ENCODE measurements at regions not wholly inside any gene's neighbourhood (a gene's known extent, or its start where the extent isn't known, plus 50 kb on each side); places are given as distances from the start of the nearest gene placed in this dataset.
"Not testable (repeated sequence)": the region's sequence is repeated elsewhere in the genome, so short reads cannot be mapped to it uniquely, and the experiment has no call there.

- H3K4me1 ChIP-seq (ENCODE audit: control insufficient read depth, insufficient read depth, low read length), result peaks cover 2% of the 10 kb centered on the region
- no peaks in the 10 kb centered on the region for H3K36me3 ChIP-seq (ENCODE audit: control insufficient read depth, insufficient read depth, low read length)
- no peak overlapping the region for H3K4me3 ChIP-seq (ENCODE audit: low read length)
- no peak overlapping the region for H3K27ac ChIP-seq (ENCODE audit: low read depth, low read length)
- H3K27me3 ChIP-seq (ENCODE audit: control insufficient read depth, insufficient read depth, low read length), result no peaks in the 10 kb centered on the region
- H3K9ac ChIP-seq (ENCODE audit: low read length), result no peak overlapping the region
These were observed 63.0 kb downstream of the HLX start for GRCh38 chr1:220942278-220942677.

GRCh38 chr1:220942914-220943313 lies 63.7 kb downstream of the HLX start:
- H3K27me3 ChIP-seq (ENCODE audit: control insufficient read depth, insufficient read depth, low read length); H3K4me1 ChIP-seq (ENCODE audit: control insufficient read depth, insufficient read depth, low read length); H3K9ac ChIP-seq (ENCODE audit: low read length); H3K36me3 ChIP-seq (ENCODE audit: control insufficient read depth, insufficient read depth, low read length); H3K27ac ChIP-seq (ENCODE audit: low read depth, low read length); H3K4me3 ChIP-seq (ENCODE audit: low read length): not testable (repeated sequence)

- Histone ChIP-seq H3K27ac (ENCODE audit: low read depth, low read length) (no peak overlapping the region), H3K4me3 (ENCODE audit: low read length) (no peak overlapping the region), H3K36me3 (ENCODE audit: control insufficient read depth, insufficient read depth, low read length) (no peaks in the 10 kb centered on the region), H3K9ac (ENCODE audit: low read length) (no peak overlapping the region), H3K27me3 (ENCODE audit: control insufficient read depth, insufficient read depth, low read length) (no peaks in the 10 kb centered on the region), H3K4me1 (ENCODE audit: control insufficient read depth, insufficient read depth, low read length) (peaks cover 2% of the 10 kb centered on the region)
These were observed 64.2 kb downstream of the HLX start for GRCh38 chr1:220943319-220943996.

GRCh38 chr1:220950576-220950975 lies 71.3 kb downstream of the HLX start:
- Histone ChIP-seq H3K4me3 (ENCODE audit: low read length) (no peak overlapping the region), H3K27me3 (ENCODE audit: control insufficient read depth, insufficient read depth, low read length) (no peaks in the 10 kb centered on the region), H3K27ac (ENCODE audit: low read depth, low read length) (no peak overlapping the region), H3K9ac (ENCODE audit: low read length) (no peak overlapping the region), H3K36me3 (ENCODE audit: control insufficient read depth, insufficient read depth, low read length) (no peaks in the 10 kb centered on the region), H3K4me1 (ENCODE audit: control insufficient read depth, insufficient read depth, low read length) (no peaks in the 10 kb centered on the region)

- no peak overlapping the region for H3K27ac ChIP-seq (ENCODE audit: low read depth, low read length)
- no peak overlapping the region for H3K4me3 ChIP-seq (ENCODE audit: low read length)
- no peaks in the 10 kb centered on the region for H3K36me3 ChIP-seq (ENCODE audit: control insufficient read depth, insufficient read depth, low read length)
These were observed 73.9 kb downstream of the HLX start for GRCh38 chr1:220952961-220953643.

GRCh38 chr1:220954321-220955075 lies 75.3 kb downstream of the HLX start:
- Histone ChIP-seq H3K36me3 (ENCODE audit: control insufficient read depth, insufficient read depth, low read length) (no peaks in the 10 kb centered on the region), H3K9ac (ENCODE audit: low read length) (no peak overlapping the region), H3K27ac (ENCODE audit: low read depth, low read length) (no peak overlapping the region), H3K4me1 (ENCODE audit: control insufficient read depth, insufficient read depth, low read length) (no peaks in the 10 kb centered on the region), H3K4me3 (ENCODE audit: low read length) (no peak overlapping the region), H3K27me3 (ENCODE audit: control insufficient read depth, insufficient read depth, low read length) (no peaks in the 10 kb centered on the region)

More at GRCh38 chr1:220952961-220953643, 73.9 kb downstream of the HLX start:
- Histone ChIP-seq H3K4me1 (ENCODE audit: control insufficient read depth, insufficient read depth, low read length) (no peaks in the 10 kb centered on the region), H3K9ac (ENCODE audit: low read length) (no peak overlapping the region), H3K27me3 (ENCODE audit: control insufficient read depth, insufficient read depth, low read length) (no peaks in the 10 kb centered on the region)

GRCh38 chr1:220955116-220955515 lies 75.9 kb downstream of the HLX start:
- no peak overlapping the region for H3K4me3 ChIP-seq (ENCODE audit: low read length)
- no peak overlapping the region for H3K27ac ChIP-seq (ENCODE audit: low read depth, low read length)
- no peaks in the 10 kb centered on the region for H3K27me3 ChIP-seq (ENCODE audit: control insufficient read depth, insufficient read depth, low read length)
- H3K9ac ChIP-seq (ENCODE audit: low read length), result no peak overlapping the region
- no peaks in the 10 kb centered on the region for H3K4me1 ChIP-seq (ENCODE audit: control insufficient read depth, insufficient read depth, low read length)
- H3K36me3 ChIP-seq (ENCODE audit: control insufficient read depth, insufficient read depth, low read length), result no peaks in the 10 kb centered on the region

GRCh38 chr1:220956501-220957232 lies 77.4 kb downstream of the HLX start:
- no peak overlapping the region for H3K4me3 ChIP-seq (ENCODE audit: low read length)

GRCh38 chr1:220957233-220957605 lies 78.0 kb downstream of the HLX start:
- Histone ChIP-seq H3K27ac (ENCODE audit: low read depth, low read length) (no peak overlapping the region), H3K36me3 (ENCODE audit: control insufficient read depth, insufficient read depth, low read length) (no peaks in the 10 kb centered on the region)

More at GRCh38 chr1:220956501-220957232, 77.4 kb downstream of the HLX start:
- H3K27ac ChIP-seq (ENCODE audit: low read depth, low read length), result no peak overlapping the region
- no peaks in the 10 kb centered on the region for H3K36me3 ChIP-seq (ENCODE audit: control insufficient read depth, insufficient read depth, low read length)
- H3K27me3 ChIP-seq (ENCODE audit: control insufficient read depth, insufficient read depth, low read length), result no peaks in the 10 kb centered on the region
- H3K9ac ChIP-seq (ENCODE audit: low read length), result no peak overlapping the region
- no peaks in the 10 kb centered on the region for H3K4me1 ChIP-seq (ENCODE audit: control insufficient read depth, insufficient read depth, low read length)

GRCh38 chr1:220958234-220958633 lies 79.0 kb downstream of the HLX start:
- Histone ChIP-seq H3K4me3 (ENCODE audit: low read length) (no peak overlapping the region), H3K36me3 (ENCODE audit: control insufficient read depth, insufficient read depth, low read length) (no peaks in the 10 kb centered on the region), H3K9ac (ENCODE audit: low read length) (no peak overlapping the region), H3K27ac (ENCODE audit: low read depth, low read length) (no peak overlapping the region), H3K27me3 (ENCODE audit: control insufficient read depth, insufficient read depth, low read length) (no peaks in the 10 kb centered on the region), H3K4me1 (ENCODE audit: control insufficient read depth, insufficient read depth, low read length) (no peaks in the 10 kb centered on the region)

More at GRCh38 chr1:220957233-220957605, 78.0 kb downstream of the HLX start:
- Histone ChIP-seq H3K9ac (ENCODE audit: low read length) (no peak overlapping the region), H3K4me3 (ENCODE audit: low read length) (no peak overlapping the region), H3K4me1 (ENCODE audit: control insufficient read depth, insufficient read depth, low read length) (no peaks in the 10 kb centered on the region), H3K27me3 (ENCODE audit: control insufficient read depth, insufficient read depth, low read length) (no peaks in the 10 kb centered on the region)

- Histone ChIP-seq H3K36me3 (ENCODE audit: control insufficient read depth, insufficient read depth, low read length) (no peaks in the 10 kb centered on the region), H3K27ac (ENCODE audit: low read depth, low read length) (no peak overlapping the region), H3K4me1 (ENCODE audit: control insufficient read depth, insufficient read depth, low read length) (no peaks in the 10 kb centered on the region), H3K9ac (ENCODE audit: low read length) (no peak overlapping the region), H3K4me3 (ENCODE audit: low read length) (no peak overlapping the region), H3K27me3 (ENCODE audit: control insufficient read depth, insufficient read depth, low read length) (no peaks in the 10 kb centered on the region)
These were observed 82.9 kb downstream of the HLX start for GRCh38 chr1:220962031-220962751.

Data from rectal smooth muscle tissue (tissue), 1 donor.